Neural cell (in vitro differentiated cells): ENCODE measurements at regions not wholly inside any gene's neighbourhood (a gene's known extent, or its start where the extent isn't known, plus 50 kb on each side); places are given as distances from the start of the nearest gene placed in this dataset.

Experiments
- CTCF ChIP-seq: fragments of 450-650 bp; IDR thresholded peaks from 2 replicates; pipeline ENCODE4 v1.5.1; 2014; ENCODE audit warnings: antibody characterized with exemption, mild to moderate bottlenecking, moderate library complexity; ENCODE audit not compliant: poor library complexity, severe bottlenecking
- EZH2 ChIP-seq: fragments of 200-600, 300-800 bp; shearing (Covaris generic), sonication (generic); IDR thresholded peaks from 2 replicates; pipeline ENCODE4 v1.6.1; 2014; ENCODE audit warnings: antibody characterized with exemption, low read length, borderline replicate concordance, mild to moderate bottlenecking; ENCODE audit not compliant: insufficient read depth, poor library complexity, severe bottlenecking
- POLR2AphosphoS5 ChIP-seq: IDR thresholded peaks from 2 replicates; pipeline ENCODE4 v1.6.1; 2012
- SMC3 ChIP-seq: fragments of 450-650 bp; conservative IDR thresholded peaks from 2 replicates; pipeline ENCODE4 v1.6.1; 2014; ENCODE audit warnings: antibody characterized with exemption, mild to moderate bottlenecking, moderate library complexity; ENCODE audit not compliant: poor library complexity
- TAF1 ChIP-seq: IDR thresholded peaks from 2 replicates; pipeline ENCODE4 v1.6.1; 2012; ENCODE audit warnings: low read depth

DNA sequence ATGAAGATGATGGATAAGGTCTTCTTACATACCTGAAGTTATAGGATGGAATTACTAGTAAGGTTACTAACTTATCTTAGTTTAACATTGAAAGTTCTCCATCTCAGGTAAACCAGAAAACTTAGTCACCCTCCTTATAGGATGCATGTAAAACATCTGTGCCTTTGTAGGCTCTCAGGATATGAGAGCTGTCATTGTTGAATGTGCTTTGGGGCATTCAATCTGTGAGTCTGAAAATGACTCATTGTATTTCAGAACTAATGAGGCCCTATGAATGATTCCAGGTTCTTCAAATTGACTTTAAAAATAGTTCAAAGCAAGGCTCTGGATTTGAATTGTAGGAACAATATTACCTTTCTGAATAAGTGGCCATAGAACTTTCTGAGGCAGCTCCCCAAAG lies 237.7 kb upstream of the AZI2 start:
- TF ChIP-seq EZH2 (no peak), CTCF (no peak), POLR2AphosphoS5 (no peak), SMC3 (no peak), TAF1 (no peak)
